IPS DF 4.7 (cell line): ENCODE measurements at regions not wholly inside any gene's neighbourhood (a gene's known extent, or its start where the extent isn't known, plus 50 kb on each side); places are given as distances from the start of the nearest gene placed in this dataset.

ENCODE experiments used
- DNase-seq: peaks from one replicate; pipeline ENCODE4 v3.0.0-alpha.2; 2013; ENCODE audit warnings: low spot score; ENCODE audit errors: extremely low read depth

GRCh38 chr17:5817475-5818395 is 233.4 kb upstream of the NLRP1 start:
- DNase-seq: no peak

DNA sequence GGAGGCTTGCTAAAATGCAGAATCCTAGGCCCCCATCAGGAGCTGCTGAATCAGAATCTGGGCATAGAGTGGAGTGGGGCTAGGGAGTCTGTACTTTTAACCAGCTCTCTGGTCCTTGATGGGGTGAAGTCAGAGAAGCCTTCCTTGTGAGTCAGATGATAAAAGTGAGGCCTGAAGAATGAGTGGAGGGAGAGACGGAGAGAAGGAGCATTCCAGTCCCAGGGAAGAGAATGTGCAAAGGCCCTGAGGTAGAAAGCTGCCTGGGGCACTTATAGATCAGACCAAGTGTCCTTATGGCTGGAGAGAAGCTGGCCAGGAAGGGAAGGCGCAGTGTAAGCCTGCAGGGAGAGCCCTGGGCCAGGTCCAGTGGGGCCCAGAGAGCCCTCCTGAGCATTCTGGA is 235.1 kb upstream of the NLRP1 start:
- no peak for DNase-seq

GRCh38 chr17:5819921-5820685 is 235.8 kb upstream of the NLRP1 start:
- DNase-seq: no peak

- DNase-seq: no peak
Observed at GRCh38 chr17:5820721-5821456, 236.6 kb upstream of the NLRP1 start.

DNA sequence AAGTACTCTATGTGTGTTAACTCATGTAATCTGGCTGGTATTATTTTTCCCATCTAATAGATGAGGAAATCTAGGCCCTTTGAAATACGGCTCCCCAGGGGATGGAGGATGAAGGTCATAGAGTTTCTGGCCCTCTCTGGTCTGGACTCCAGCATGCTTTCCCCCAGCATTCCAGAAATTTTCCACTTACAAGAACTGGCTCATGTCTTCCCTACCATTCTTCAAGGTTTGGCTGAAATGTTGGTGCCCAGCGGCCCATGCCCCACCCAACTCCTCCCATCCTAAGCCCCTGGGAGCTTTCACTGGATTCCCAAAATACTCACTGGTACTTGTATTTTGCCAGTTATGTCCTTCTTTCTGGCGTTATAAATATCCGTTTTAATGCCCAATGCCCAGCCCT is 237.5 kb upstream of the NLRP1 start:
- no peak for DNase-seq

GRCh38 chr17:5822281-5823060 is 238.2 kb upstream of the NLRP1 start:
- DNase-seq: no peak

- DNase-seq: no peak
Observed at GRCh38 chr17:5823219-5823618, 238.9 kb upstream of the NLRP1 start.

- DNase-seq: no peak
Observed at GRCh38 chr17:5825717-5826330, 241.5 kb upstream of the NLRP1 start.

DNA sequence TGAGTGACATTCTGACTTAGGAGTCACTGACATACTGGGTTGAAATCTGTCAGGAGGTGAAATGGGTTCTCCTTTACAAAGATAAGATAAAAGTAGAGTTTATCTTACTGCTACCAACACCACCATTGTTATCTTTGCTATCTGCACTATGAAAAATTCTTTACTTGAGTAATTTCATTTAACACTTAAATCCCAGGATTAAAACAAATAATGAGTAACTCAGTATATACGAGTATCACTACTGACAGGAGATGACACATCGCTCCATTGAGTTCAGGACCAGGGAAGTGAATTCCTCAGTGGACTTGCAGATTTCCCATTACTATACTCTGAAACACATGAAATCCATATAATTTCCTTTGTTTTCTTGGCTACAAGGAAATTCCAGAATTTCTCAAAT is 242.1 kb upstream of the NLRP1 start:
- DNase-seq: no peak

DNA sequence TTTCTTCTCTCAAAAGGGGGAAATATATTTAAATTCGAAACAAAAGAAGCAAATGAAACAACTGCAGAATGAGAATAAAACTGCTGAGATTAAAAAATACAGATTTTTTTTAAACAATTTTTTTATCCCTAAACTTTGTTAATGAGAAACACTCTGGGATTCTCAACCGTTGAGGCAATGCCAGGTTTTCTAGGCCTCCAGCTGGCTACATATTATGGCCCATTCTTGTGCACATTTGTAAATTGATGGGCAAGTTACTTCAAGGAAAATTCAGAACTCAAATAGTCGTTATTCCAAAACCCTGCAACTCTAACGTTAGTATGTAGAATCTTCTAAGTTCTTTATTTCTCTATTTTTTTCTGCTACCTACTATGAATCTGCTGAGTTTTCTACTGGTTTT is 239.3 kb upstream of the WSCD1 start:
- DNase-seq: no peak

- DNase-seq: peak; percentile 41
Observed at GRCh38 chr17:5832886-5833285, 237.3 kb upstream of the WSCD1 start.

DNA sequence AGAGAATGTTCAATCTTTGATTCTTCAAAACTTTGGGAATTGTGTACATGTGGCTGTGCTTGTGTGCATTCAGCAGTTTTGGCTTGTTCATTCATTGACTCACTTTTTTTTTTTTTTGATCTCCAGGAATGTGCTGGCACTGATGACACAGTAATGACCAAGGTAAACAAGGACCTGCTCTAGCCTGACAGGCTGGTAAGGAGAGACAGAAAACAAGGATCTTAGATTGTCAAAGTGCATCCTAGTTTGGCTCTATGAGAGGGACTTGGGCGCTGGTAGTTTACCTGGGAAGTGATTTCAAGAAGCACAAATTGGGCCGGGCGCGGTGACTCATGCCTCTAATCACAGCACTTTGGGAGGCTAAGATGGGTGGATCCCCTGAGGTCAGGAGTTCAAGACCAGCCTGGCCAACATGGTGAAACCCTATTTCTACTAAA is 233.1 kb upstream of the WSCD1 start:
- no peak for DNase-seq

GRCh38 chr17:5838661-5839300 is 231.4 kb upstream of the WSCD1 start:
- no peak for DNase-seq

- DNase-seq: no peak
Observed at GRCh38 chr17:5840811-5841446, 229.2 kb upstream of the WSCD1 start.

GRCh38 chr17:5841862-5842261 is 228.3 kb upstream of the WSCD1 start:
- DNase-seq: no peak

- DNase-seq: no peak
Observed at GRCh38 chr17:5843366-5844026, 226.7 kb upstream of the WSCD1 start.

GRCh38 chr17:5846001-5846400 is 224.2 kb upstream of the WSCD1 start:
- no peak for DNase-seq

- DNase-seq: no peak
Observed at GRCh38 chr17:5854871-5855554, 215.2 kb upstream of the WSCD1 start.
